HG02885 (cell line): ENCODE measurements at regions not wholly inside any gene's neighbourhood (a gene's known extent, or its start where the extent isn't known, plus 50 kb on each side); places are given as distances from the start of the nearest gene placed in this dataset.

Source experiments
- ATAC-seq: cut with Tn5 transposase; IDR thresholded peaks from one replicate; pipeline ENCODE4 v1.9.1; 2021; ENCODE audit warnings: mild to moderate bottlenecking; ENCODE audit not compliant: unreplicated experiment, poor library complexity

GRCh38 chr10:52635651-52636050 lies 136.9 kb downstream of the MBL2 start:
- no peak for ATAC-seq

- no peak for ATAC-seq
Observed at GRCh38 chr10:52636874-52637273, 135.7 kb downstream of the MBL2 start.

DNA sequence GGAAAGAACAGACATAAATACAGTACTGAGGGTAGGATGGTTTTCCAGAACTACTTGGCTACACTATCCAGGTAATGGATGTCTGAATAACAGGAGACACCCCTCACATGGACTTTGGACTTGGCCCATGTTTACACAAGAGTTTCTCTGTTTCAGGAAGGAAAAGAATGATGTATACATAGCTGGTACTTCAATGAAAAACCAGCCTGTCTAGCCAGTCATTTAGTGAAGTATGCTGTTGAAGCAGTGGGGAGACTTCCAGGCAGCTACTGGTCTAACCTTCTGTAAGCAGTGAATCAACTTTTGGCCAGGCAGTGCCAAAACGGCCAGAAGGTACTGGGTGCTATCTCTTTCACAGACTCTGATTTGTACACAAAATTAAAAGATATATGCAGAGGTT lies 135.0 kb downstream of the MBL2 start:
- ATAC-seq: no peak

- no peak for ATAC-seq
Observed at GRCh38 chr10:52639652-52640051, 132.9 kb downstream of the MBL2 start.

GRCh38 chr10:52642208-52642607 lies 130.4 kb downstream of the MBL2 start:
- ATAC-seq: no peak

GRCh38 chr10:52644373-52645186 lies 128.0 kb downstream of the MBL2 start:
- peak; percentile 85 for ATAC-seq

GRCh38 chr10:52645187-52645758 lies 127.3 kb downstream of the MBL2 start:
- ATAC-seq: no peak

- no peak for ATAC-seq
Observed at GRCh38 chr10:52649511-52649910, 123.1 kb downstream of the MBL2 start.

DNA sequence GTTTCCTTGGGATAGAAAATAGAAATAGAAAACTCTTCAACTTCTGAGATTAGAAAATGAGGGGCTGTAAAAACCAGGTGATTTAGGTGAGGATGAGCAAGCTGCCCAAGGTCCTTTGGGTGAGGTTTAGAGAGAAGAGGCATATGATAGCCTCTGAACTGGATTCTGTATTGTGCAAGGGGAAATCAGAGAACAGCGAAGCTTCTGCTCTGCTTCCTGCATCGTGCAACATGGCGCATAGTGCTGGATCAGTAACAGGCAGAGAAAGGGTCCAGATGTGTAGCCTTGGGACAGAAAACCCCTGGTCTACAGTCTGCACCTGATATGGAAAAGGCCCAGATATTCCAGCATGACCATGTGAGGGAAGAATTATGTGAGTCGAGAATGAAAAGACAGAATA lies 121.7 kb downstream of the MBL2 start:
- no peak for ATAC-seq

DNA sequence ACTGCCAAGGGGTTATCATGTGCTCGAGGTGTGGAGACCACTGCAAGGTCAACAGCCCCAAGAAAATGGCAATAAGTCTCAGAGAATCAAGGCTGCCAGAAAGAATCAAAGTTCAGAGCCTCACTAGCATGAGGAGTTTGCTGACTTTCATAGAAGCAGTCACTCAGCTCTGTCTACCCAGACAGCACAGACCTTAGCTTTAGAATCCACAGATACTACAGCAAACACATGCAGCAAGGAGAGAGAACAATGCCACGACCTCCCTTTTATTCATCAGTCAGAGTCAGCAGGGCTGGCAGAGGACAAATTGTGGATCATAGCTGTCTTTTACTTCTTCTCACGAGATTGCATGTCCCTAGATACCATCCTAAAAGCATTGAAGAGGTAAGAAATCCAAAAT lies 121.3 kb downstream of the MBL2 start:
- ATAC-seq: no peak

GRCh38 chr10:52652431-52653262 lies 119.9 kb downstream of the MBL2 start:
- ATAC-seq: no peak

DNA sequence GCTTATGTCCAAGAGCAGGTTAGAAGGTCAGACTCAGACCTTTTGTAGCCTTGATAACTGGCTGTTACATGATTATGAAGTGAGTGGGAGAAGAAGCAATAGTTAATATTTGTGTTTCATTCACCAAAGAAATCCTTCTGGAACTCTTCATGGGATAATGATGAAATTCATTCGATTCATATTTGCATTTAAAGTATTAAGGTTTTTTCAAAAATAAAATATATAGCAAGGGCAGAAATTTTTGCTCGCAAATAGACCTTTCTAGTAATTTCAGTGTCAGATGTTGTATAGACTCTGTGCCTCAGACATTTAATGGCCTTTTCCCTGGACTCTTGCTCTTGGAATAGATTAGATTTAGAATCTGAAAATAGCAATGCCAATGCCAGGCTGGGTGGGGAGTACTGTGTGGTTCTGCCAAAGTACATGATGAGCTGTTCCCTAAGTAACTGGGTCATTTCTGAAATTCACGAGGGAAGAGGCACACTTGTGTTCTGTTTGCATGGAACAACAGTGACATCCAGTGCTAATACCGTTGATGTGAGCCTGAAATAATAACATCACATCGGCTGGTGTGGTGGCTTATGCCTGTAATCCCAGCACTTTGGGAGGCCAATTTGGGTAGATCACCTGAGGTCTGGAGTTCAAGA lies 119.2 kb downstream of the MBL2 start:
- no peak for ATAC-seq

DNA sequence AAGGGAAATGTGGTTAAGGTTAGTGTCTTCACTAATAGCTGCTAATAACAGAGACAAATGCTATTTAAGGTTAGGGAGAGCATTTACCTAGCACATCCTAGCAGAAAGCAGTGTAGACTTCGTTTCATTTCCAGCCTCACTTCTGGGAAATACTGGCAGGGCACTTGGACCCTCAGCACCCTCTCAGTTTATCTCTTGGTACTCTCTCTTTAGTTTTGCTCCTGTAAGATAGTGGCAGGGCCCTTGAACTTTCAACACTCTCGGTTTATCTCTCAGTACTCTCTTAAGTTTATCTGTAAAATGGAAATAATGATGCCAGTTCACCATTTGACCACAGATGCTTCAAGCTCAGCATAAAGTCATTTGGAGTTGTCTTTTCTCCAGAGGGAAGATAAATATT lies 118.4 kb downstream of the MBL2 start:
- no peak for ATAC-seq

GRCh38 chr10:52658112-52658511 lies 114.5 kb downstream of the MBL2 start:
- no peak for ATAC-seq

GRCh38 chr10:52659085-52659484 lies 113.5 kb downstream of the MBL2 start:
- ATAC-seq: no peak

GRCh38 chr10:52662256-52662655 lies 110.3 kb downstream of the MBL2 start:
- ATAC-seq: no peak

- ATAC-seq: no peak
Observed at GRCh38 chr10:52663161-52663560, 109.4 kb downstream of the MBL2 start.

DNA sequence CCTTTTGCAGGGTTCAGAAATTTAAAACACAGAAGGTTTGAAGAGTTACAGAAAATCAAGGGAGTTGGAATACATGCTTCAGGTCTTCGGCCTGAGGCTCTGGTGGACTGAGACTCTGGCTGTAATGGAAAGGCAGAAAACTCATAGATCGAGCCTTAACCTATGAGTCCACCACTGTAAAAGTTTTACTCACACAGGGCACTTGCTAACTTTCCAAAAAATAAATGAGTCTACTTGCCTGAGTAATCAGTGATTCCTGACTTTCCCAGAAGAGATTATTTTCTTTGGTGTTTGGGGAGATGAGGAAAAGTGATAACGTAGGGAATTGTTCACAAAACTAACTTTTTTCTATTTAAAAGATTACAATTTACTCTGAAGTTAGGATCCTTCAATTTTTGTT lies 108.0 kb downstream of the MBL2 start:
- no peak for ATAC-seq

- no peak for ATAC-seq
Observed at GRCh38 chr10:52665821-52666220, 106.8 kb downstream of the MBL2 start.

DNA sequence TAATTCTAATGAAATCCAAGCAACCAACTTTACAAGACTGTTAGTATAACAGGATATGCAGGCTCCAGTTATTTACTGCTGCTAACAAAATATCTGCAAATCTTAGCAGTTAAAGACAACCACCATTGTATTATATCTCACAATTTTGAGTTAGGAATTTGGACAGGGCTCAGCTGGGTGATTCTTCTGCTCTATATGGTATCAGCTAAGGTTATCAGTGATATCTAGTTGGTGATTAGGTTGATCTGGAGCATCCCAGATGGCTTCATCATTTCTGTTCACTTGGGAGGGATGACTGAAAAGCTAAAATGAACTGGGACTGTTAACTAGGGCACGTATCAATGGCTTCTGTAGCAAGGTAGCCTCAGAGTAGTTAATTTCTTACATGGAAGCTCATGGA lies 105.7 kb downstream of the MBL2 start:
- ATAC-seq: no peak

DNA sequence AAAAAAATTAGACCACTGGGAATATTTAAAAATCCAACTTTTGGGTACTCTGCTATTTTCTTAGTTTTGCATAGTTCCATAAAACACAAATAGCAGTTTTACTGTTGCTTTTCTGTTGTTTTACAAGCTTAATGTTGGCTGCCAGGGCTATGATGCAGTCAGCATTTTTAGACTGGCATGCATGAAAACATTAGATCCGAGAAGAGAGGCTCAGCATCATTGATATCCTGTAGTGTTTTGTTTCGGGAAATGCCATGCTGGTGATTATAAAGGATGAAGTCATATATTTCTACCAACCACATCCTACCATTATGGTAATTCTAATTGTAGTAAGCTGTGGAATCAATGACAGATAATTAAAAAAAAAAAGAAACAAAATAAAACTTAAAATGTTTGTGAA lies 104.6 kb downstream of the MBL2 start:
- ATAC-seq: no peak
